HG02970 (cell line): ENCODE measurements at regions not wholly inside any gene's neighbourhood (a gene's known extent, or its start where the extent isn't known, plus 50 kb on each side); places are given as distances from the start of the nearest gene placed in this dataset.

Source experiments
- ATAC-seq: cut with Tn5 transposase; IDR thresholded peaks from one replicate; pipeline ENCODE4 v1.9.1; 2021; ENCODE audit warnings: mild to moderate bottlenecking, moderate library complexity, moderate number of reproducible peaks; ENCODE audit not compliant: unreplicated experiment, low FRiP score

GRCh38 chr15:94177112-94177511 is 54.2 kb upstream of the MCTP2 start:
- no peak for ATAC-seq

GRCh38 chr15:94175420-94175819 is 55.9 kb upstream of the MCTP2 start:
- ATAC-seq = no peak

- ATAC-seq = no peak
Measured at GRCh38 chr15:94174399-94174802, 57.0 kb upstream of the MCTP2 start.

- no peak for ATAC-seq
Measured at GRCh38 chr15:94168250-94168649, 63.1 kb upstream of the MCTP2 start.

- ATAC-seq = no peak
Measured at GRCh38 chr15:94164971-94165370, 66.4 kb upstream of the MCTP2 start.

GRCh38 chr15:94164202-94164807 is 67.1 kb upstream of the MCTP2 start:
- no peak for ATAC-seq

- ATAC-seq = no peak
Measured at GRCh38 chr15:94162939-94163338, 68.4 kb upstream of the MCTP2 start.

- no peak for ATAC-seq
Measured at GRCh38 chr15:94154255-94154654, 77.1 kb upstream of the MCTP2 start.

GRCh38 chr15:94145046-94145445 is 86.3 kb upstream of the MCTP2 start:
- ATAC-seq = no peak

- ATAC-seq = no peak
Measured at GRCh38 chr15:94141802-94142201, 89.6 kb upstream of the MCTP2 start.

- ATAC-seq = no peak
Measured at GRCh38 chr15:94135486-94136147, 95.7 kb upstream of the MCTP2 start.

GRCh38 chr15:94131875-94132274 is 99.5 kb upstream of the MCTP2 start:
- ATAC-seq = no peak

GRCh38 chr15:94130504-94130903 is 100.9 kb upstream of the MCTP2 start:
- no peak for ATAC-seq

- ATAC-seq = no peak
Measured at GRCh38 chr15:94127006-94127405, 104.4 kb upstream of the MCTP2 start.

GRCh38 chr15:94125698-94126097 is 105.7 kb upstream of the MCTP2 start:
- ATAC-seq = no peak

GRCh38 chr15:94125156-94125555 is 106.2 kb upstream of the MCTP2 start:
- ATAC-seq = no peak

- no peak for ATAC-seq
Measured at GRCh38 chr15:94122516-94122915, 108.8 kb upstream of the MCTP2 start.

GRCh38 chr15:94119923-94120775 is 111.2 kb upstream of the MCTP2 start:
- peak; percentile 86 for ATAC-seq

- ATAC-seq = no peak
Measured at GRCh38 chr15:94119298-94119811, 112.0 kb upstream of the MCTP2 start.

- no peak for ATAC-seq
Measured at GRCh38 chr15:94110476-94111130, 120.8 kb upstream of the MCTP2 start.

GRCh38 chr15:94107652-94108051 is 123.7 kb upstream of the MCTP2 start:
- ATAC-seq = no peak
